MG63 (cell line): ENCODE measurements at regions not wholly inside any gene's neighbourhood (a gene's known extent, or its start where the extent isn't known, plus 50 kb on each side); places are given as distances from the start of the nearest gene placed in this dataset.
"Not testable (repeated sequence)": the region's sequence is repeated elsewhere in the genome, so short reads cannot be mapped to it uniquely, and the experiment has no call there.

Experiments used
- DNase-seq: peaks from one replicate; pipeline ENCODE4 v3.0.0-alpha.2; 2020
- H3K27me3 ChIP-seq: fragments of 250-450 bp; sonication (Bioruptor Pico); 2 replicates; pipeline ENCODE4 v1.5.1; 2020; ENCODE audit warnings: mild to moderate bottlenecking, moderate library complexity
- H3K36me3 ChIP-seq: fragments of 250-450 bp; sonication (Bioruptor Pico); 2 replicates; pipeline ENCODE4 v1.5.1; 2020; ENCODE audit warnings: mild to moderate bottlenecking, moderate library complexity
- H3K4me3 ChIP-seq: fragments of 250-450 bp; sonication (Bioruptor Pico); 2 replicates; pipeline ENCODE4 v1.5.1; 2020; ENCODE audit warnings: mild to moderate bottlenecking, moderate library complexity
- H3K9me3 ChIP-seq: fragments of 250-450 bp; sonication (Bioruptor Pico); 2 replicates; pipeline ENCODE4 v1.5.1; 2020; ENCODE audit warnings: mild to moderate bottlenecking, moderate library complexity

GRCh38 chr6:76752841-76753240 lies 680.4 kb upstream of the IMPG1 start:
- Histone ChIP-seq H3K27me3 (no peaks in the 10 kb centered on the region), H3K36me3 (no peaks in the 10 kb centered on the region), H3K9me3 (0 out of 2 replicates have a peak, but pooled peaks cover 2% of the 10 kb centered on the region), H3K4me3 (no peak overlapping the region)
- no peak for DNase-seq

DNA sequence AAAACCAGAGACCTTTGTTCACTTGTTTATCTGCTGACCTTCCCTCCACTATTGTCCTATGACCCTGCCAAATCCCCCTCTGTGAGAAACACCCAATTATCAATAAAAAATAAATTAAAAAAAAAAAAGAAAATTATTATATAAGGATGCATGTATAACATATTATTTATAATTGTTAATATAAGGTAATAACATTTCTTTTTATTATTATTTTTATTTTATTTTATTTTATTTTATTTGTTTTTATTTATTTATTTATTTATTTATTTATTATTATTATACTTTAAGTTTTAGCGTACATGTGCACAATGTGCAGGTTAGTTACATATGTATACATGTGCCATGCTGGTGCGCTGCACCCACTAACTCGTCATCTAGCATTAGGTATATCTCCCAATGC lies 672.9 kb upstream of the IMPG1 start:
- H3K27me3 ChIP-seq, H3K36me3 ChIP-seq, H3K9me3 ChIP-seq, H3K4me3 ChIP-seq, DNase-seq: not testable (repeated sequence)

- not testable (repeated sequence) for H3K27me3 ChIP-seq, H3K36me3 ChIP-seq, H3K9me3 ChIP-seq, DNase-seq, H3K4me3 ChIP-seq
Measured at GRCh38 chr6:76744151-76744720, 671.8 kb upstream of the IMPG1 start.

DNA sequence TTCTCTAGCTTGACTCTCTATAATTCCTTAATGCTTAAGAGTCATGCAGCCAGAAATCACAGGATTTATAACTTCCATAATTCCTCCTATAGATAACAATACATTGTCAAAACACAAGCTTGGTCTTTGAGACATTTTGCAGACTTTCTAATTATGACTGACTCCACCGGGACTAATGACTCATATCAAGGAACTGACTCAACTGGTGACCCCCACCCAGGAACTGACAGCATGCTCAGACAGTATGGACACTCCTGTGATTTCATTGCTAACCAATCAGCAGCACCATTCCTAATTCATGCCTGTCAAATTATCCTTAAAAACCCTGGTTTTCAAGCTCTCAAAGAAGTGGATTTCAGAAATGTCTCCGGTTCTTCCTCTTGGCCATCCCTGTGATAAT lies 670.5 kb upstream of the IMPG1 start:
- Histone ChIP-seq H3K36me3 (no peaks in the 10 kb centered on the region), H3K27me3 (no peaks in the 10 kb centered on the region)
- DNase-seq, result no peak

DNA sequence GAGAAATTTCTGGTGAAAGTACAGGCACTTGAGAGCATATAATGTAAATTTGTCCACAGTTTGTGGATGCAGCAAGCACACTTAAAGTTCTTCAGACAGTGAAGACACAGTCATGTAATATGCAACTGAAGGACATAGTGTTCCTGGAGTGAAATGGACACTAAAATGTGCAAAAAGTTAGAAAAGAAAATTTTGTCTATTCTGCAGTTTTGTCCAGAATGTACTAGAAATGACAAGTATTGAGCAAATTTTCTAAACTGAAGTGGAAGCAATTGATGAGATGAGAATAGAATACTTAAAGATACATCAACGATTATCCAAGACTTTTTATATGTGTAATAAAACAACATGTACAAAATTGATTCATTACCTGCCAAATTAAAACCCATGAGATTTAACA lies 647.0 kb upstream of the IMPG1 start:
- no peak for DNase-seq
- H3K9me3 ChIP-seq, result no peaks in the 10 kb centered on the region

More for the DNA sequence above, 670.5 kb upstream of the IMPG1 start:
- Histone ChIP-seq H3K4me3 (no peak overlapping the region), H3K9me3 (no peaks in the 10 kb centered on the region)

DNA sequence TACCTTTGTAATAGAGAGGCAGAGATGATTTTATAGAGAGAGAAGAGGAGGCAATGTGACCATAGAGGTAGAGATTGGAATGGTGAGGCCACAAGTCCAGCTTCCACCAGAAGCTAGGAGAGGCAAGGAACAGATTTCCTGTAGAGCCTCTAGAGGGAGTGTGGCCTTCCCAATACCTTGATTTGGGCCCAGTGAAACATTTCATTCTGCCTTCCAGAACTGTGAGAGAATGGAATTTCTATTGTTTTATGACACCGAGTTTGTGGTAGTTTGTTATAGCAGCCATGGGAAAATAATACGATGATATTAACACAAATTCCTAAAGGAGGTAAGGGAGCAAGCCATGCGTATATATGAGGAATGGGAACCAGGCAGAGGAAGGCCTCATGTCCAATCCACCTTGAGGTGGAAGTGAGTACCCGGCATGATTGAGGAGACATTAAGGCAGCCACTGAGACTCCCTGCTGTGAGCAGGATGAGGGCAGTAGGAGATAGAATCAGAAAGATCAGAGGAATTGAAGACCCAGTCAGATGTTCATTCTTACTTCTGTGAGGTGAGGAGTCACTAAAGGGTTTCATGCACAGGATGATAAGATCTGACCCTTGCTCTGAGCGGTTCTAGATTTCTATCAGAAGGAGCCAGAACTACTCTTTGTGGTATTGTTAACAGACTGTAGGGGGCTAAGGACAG lies 636.3 kb upstream of the IMPG1 start:
- no peak for DNase-seq
- Histone ChIP-seq H3K36me3 (no peaks in the 10 kb centered on the region), H3K27me3 (no peaks in the 10 kb centered on the region)

More for the DNA sequence above, 647.0 kb upstream of the IMPG1 start:
- H3K36me3 ChIP-seq, result no peaks in the 10 kb centered on the region
- no peak overlapping the region for H3K4me3 ChIP-seq
- H3K27me3 ChIP-seq, result no peaks in the 10 kb centered on the region

DNA sequence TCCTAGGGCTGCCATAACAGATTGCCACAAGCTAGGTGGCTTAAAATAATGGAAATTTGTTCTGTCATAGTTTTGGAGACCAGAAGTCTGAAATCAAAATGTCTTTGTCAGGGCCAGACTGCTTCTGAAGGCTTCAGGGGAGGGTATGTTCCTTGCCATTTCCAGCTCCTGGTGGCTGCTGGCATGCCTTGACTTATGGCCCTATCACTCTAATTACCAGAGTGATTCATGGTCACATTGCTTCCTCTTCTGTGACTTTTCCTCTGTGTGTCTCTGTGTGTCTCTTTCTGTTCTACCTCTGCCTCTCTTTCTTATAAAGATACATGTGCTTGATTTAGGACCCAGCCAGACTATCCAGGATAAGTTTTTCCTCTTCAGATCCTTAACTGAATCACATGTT lies 635.2 kb upstream of the IMPG1 start:
- no peaks in the 10 kb centered on the region for H3K36me3 ChIP-seq
- DNase-seq, result no peak
- no peak overlapping the region for H3K4me3 ChIP-seq
- no peaks in the 10 kb centered on the region for H3K27me3 ChIP-seq
- H3K9me3 ChIP-seq, result no peaks in the 10 kb centered on the region

More for the DNA sequence above, 636.3 kb upstream of the IMPG1 start:
- no peak overlapping the region for H3K4me3 ChIP-seq
- no peaks in the 10 kb centered on the region for H3K9me3 ChIP-seq

- no peaks in the 10 kb centered on the region for H3K9me3 ChIP-seq
- no peaks in the 10 kb centered on the region for H3K27me3 ChIP-seq
- no peaks in the 10 kb centered on the region for H3K36me3 ChIP-seq
- H3K4me3 ChIP-seq, result no peak overlapping the region
- DNase-seq, result no peak
Measured at GRCh38 chr6:76706631-76707030, 634.2 kb upstream of the IMPG1 start.

DNA sequence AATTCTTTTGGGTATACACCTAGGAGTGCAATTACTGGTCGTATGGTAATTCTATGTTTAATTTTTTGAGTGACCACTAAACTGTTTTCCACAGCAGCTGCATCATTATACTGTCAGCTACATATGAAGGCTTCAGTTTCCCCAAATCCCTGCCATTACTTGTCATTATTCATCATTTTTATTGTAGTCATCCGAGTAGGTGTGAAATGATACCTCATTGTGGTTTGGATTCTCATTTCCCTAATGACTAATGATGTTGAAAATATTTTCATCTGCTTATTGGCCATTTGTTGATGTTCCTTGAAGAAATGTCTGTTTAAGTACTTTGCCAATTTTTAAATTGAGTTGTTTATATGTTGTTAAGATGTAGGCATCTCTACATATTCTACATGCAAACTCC lies 633.6 kb upstream of the IMPG1 start:
- Histone ChIP-seq H3K4me3 (no peak overlapping the region), H3K36me3 (no peaks in the 10 kb centered on the region), H3K9me3 (no peaks in the 10 kb centered on the region), H3K27me3 (no peaks in the 10 kb centered on the region)
- DNase-seq, result no peak

DNA sequence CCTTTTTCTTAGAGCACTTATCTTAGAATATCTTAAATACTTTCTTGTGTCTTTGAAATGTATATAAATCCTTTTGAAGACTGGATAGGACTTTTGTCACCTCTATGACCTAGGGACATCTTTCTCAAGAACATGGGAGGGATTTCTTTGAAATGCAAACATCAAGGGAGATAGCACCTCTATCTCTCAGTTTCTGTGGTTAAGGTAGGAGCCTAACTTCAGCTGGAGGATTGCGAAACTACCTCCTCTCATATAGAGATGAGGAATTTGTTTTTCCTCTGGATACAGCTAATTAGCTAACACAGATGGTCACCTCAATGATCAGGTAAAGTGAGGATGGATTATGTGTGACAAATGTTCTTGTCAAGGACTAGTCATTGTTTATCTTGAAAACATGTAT lies 631.3 kb upstream of the IMPG1 start:
- DNase-seq, result no peak
- H3K4me3 ChIP-seq, result no peak overlapping the region
- no peaks in the 10 kb centered on the region for H3K9me3 ChIP-seq
- H3K36me3 ChIP-seq, result no peaks in the 10 kb centered on the region
- no peaks in the 10 kb centered on the region for H3K27me3 ChIP-seq

DNA sequence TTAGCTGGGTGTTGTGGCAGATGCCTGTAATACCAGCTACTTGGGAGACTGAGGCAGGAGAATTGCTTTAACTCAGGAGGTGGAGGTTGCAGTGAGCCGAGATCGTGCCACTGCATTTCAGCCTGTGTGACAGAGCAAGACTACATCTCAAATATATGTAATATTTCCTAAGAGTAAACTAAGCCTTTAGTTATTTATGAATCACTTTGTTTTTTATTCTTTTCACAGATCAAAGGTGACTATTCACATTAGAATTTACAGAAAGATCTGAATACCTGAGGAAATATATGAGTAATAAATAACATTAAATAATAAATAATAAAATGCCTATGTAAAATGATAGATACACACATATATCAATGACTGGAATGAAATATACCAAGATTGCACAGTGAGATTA lies 630.8 kb upstream of the IMPG1 start:
- no peak for DNase-seq
- Histone ChIP-seq H3K9me3 (no peaks in the 10 kb centered on the region), H3K27me3 (no peaks in the 10 kb centered on the region), H3K4me3 (no peak overlapping the region), H3K36me3 (no peaks in the 10 kb centered on the region)

- Histone ChIP-seq H3K4me3 (no peak overlapping the region), H3K36me3 (no peaks in the 10 kb centered on the region), H3K27me3 (no peaks in the 10 kb centered on the region), H3K9me3 (no peaks in the 10 kb centered on the region)
- DNase-seq, result no peak
Measured at GRCh38 chr6:76702187-76702586, 629.7 kb upstream of the IMPG1 start.

GRCh38 chr6:76701610-76702009 lies 629.1 kb upstream of the IMPG1 start:
- no peaks in the 10 kb centered on the region for H3K27me3 ChIP-seq
- no peaks in the 10 kb centered on the region for H3K36me3 ChIP-seq
- H3K4me3 ChIP-seq, result no peak overlapping the region
- no peak for DNase-seq
- no peaks in the 10 kb centered on the region for H3K9me3 ChIP-seq

DNA sequence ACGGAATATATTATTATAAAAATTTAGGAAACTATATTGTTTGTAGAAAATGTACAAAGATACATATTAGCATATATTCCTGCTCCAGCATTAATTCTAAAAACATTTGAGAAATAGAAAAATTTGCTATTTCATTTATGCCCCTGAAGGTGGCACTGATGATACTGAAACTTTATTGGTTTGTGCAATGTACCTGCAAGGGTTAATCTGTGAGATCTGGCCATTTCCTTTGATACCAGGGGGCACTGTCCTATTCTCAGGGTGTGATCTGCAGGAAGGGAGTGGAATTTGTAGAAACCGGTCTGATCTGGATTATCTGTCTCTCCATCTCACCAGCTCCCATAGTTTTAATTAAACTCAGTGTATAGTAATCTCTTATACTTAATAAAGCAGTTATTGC lies 625.1 kb upstream of the IMPG1 start:
- Histone ChIP-seq H3K36me3 (no peaks in the 10 kb centered on the region), H3K27me3 (no peaks in the 10 kb centered on the region), H3K9me3 (no peaks in the 10 kb centered on the region), H3K4me3 (no peak overlapping the region)
- no peak for DNase-seq

DNA sequence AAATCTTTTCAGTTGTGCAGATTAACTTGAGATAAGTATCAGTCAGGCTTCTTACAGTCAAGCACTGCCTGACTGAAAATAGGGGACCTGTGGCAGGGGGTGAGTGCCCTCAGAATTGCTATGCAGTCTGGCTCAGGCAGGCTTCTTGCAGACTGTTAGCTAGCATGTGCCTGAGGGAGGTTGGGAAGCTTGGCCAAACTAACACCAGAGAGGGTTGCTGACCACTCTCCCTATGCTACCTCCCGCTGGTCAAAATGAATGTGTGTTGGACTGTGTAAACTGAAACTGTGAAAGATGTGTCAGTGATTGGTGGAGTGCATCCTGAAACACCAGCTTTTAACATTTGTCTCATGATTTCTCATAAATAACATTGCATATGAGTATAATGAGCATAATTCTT lies 622.3 kb upstream of the IMPG1 start:
- Histone ChIP-seq H3K36me3 (no peaks in the 10 kb centered on the region), H3K4me3 (no peak overlapping the region), H3K27me3 (no peaks in the 10 kb centered on the region), H3K9me3 (no peaks in the 10 kb centered on the region)
- DNase-seq, result no peak

DNA sequence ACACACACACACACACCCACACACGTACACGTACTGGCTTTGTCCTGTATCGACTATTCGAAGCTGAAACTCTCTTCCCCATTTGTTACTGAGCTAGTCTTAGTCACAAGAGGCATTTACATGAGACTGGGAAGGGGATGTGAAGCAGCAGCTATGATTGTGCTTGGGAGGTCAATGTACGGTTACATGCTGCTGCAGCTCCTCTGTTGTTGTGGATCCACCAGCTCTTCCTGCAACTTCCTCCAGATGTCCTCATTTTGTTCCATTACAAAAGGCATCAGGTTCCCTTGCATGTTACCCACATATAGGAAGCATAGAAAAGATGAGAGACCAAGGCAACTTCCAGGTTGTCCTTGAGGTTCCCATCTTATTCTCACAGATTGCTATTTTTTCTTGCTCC lies 612.4 kb upstream of the IMPG1 start:
- H3K36me3 ChIP-seq, result no peaks in the 10 kb centered on the region
- DNase-seq, result no peak
- no peaks in the 10 kb centered on the region for H3K27me3 ChIP-seq
- no peaks in the 10 kb centered on the region for H3K9me3 ChIP-seq
- H3K4me3 ChIP-seq, result no peak overlapping the region

DNA sequence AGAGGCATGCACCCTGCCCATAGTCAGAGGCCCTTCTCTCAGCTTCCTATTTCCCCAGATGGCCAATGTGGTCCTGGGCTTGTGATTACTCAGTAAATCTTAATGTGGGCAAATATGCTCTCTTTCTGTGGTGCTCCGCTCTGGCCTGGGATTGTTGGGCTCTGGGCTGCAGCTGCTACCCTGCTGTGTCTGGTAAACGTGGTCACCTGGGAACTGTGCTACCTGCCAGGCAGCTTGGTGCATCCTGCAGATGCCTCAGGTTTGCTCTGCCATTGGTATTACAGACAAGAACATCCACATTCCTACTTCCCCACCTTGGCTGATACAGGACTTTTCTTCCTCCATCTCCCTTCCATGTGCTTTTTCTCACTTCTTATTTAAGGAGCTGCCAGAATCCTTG lies 611.5 kb upstream of the IMPG1 start:
- H3K4me3 ChIP-seq, result no peak overlapping the region
- no peaks in the 10 kb centered on the region for H3K9me3 ChIP-seq
- no peaks in the 10 kb centered on the region for H3K36me3 ChIP-seq
- DNase-seq, result no peak
- no peaks in the 10 kb centered on the region for H3K27me3 ChIP-seq

GRCh38 chr6:76682842-76683241 lies 610.4 kb upstream of the IMPG1 start:
- Histone ChIP-seq H3K27me3 (no peaks in the 10 kb centered on the region), H3K9me3 (no peaks in the 10 kb centered on the region), H3K4me3 (no peak overlapping the region), H3K36me3 (no peaks in the 10 kb centered on the region)
- DNase-seq, result no peak
